Ovary (tissue), 3 donors: ENCODE measurements at regions not wholly inside any gene's neighbourhood (a gene's known extent, or its start where the extent isn't known, plus 50 kb on each side); places are given as distances from the start of the nearest gene placed in this dataset.

Source experiments
- EP300 ChIP-seq: sonication (generic); formaldehyde crosslinking; IDR thresholded peaks from one replicate; pipeline ENCODE4 v1.6.1; 2017; ENCODE audit warnings: antibody characterized with exemption
- POLR2A ChIP-seq: fragments of 450-650 bp; IDR thresholded peaks from one replicate; pipeline ENCODE4 v1.6.1; 2017; ENCODE audit warnings: antibody characterized with exemption, mild to moderate bottlenecking, moderate library complexity
- TF ChIP-seq, protein P1 (sequence below), 3 donors: fragments of 450-650 bp in 2 of 3; fragments of 200-600 bp in 1 of 3; IDR thresholded peaks; one replicate each; pipeline versions ENCODE4 v1.5.1 to v1.8.0; 2016 to 2022; ENCODE audit warnings: antibody characterized with exemption in 3 of 3, mild to moderate bottlenecking in 1 of 3
- donor health status: DM: no; HTN: no; CAD: no.

DNA sequence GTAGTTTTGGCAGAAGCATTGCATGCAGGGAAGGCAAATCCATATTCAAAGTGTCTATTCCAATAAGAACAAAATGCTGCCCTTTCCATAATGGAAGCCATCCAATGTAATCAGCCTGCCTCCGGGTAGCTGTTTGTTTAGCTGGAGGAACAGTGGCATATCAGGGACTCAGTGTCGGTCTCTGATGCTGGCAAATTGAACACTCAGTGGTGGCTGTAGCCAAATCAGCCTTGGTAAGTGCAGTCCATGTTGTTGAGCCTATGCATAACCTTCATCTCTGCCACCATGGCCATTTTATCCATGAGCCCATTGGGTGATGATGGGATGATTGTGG is 147.8 kb upstream of the MAX start:
- TF ChIP-seq POLR2A (no peak), EP300 (no peak)
- TF ChIP-seq, protein P1, sequence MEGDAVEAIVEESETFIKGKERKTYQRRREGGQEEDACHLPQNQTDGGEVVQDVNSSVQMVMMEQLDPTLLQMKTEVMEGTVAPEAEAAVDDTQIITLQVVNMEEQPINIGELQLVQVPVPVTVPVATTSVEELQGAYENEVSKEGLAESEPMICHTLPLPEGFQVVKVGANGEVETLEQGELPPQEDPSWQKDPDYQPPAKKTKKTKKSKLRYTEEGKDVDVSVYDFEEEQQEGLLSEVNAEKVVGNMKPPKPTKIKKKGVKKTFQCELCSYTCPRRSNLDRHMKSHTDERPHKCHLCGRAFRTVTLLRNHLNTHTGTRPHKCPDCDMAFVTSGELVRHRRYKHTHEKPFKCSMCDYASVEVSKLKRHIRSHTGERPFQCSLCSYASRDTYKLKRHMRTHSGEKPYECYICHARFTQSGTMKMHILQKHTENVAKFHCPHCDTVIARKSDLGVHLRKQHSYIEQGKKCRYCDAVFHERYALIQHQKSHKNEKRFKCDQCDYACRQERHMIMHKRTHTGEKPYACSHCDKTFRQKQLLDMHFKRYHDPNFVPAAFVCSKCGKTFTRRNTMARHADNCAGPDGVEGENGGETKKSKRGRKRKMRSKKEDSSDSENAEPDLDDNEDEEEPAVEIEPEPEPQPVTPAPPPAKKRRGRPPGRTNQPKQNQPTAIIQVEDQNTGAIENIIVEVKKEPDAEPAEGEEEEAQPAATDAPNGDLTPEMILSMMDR (IDR thresholded peaks at IDR 0.05), result no peak
